ENCODE measurements at regions not wholly inside any gene's neighbourhood (a gene's known extent, or its start where the extent isn't known, plus 50 kb on each side); places are given as distances from the start of the nearest gene placed in this dataset.

- Histone ChIP-seq H3K9me3 (no peaks in the 10 kb centered on the region), H3K36me3 (no peaks in the 10 kb centered on the region), H3K4me3 (no peak overlapping the region), H3K27ac (no peak overlapping the region), H3K27me3 (replicated peaks; ENCODE audit: insufficient read depth) (no peaks in the 10 kb centered on the region), H3K4me1 (ENCODE audit: control insufficient read depth in 1 of 2, low read depth in 2 of 2) (peaks cover 0 to 7% of the 10 kb centered on the region in 2 donors)
- DNase-seq (ENCODE audit: low spot score) (no peak), ATAC-seq (ENCODE audit: insufficient number of reproducible peaks, low FRiP score, low read depth) (no peak)
- no peak for TF ChIP-seq CTCF (IDR thresholded peaks at IDR 0.05)
Measured at GRCh38 chr16:64541621-64542020, 580.2 kb downstream of the CDH11 start.

GRCh38 chr16:64540434-64540833, 581.4 kb downstream of the CDH11 start:
- Histone ChIP-seq H3K9me3 (no peaks in the 10 kb centered on the region), H3K4me1 (ENCODE audit: control insufficient read depth in 1 of 2, low read depth in 2 of 2) (peaks cover 0 to 7% of the 10 kb centered on the region in 2 donors), H3K27ac (no peak overlapping the region), H3K27me3 (replicated peaks; ENCODE audit: insufficient read depth) (no peaks in the 10 kb centered on the region), H3K4me3 (no peak overlapping the region), H3K36me3 (no peaks in the 10 kb centered on the region)
- TF ChIP-seq CTCF (IDR thresholded peaks at IDR 0.05), result no peak
- DNase-seq (ENCODE audit: low spot score) (no peak), ATAC-seq (ENCODE audit: insufficient number of reproducible peaks, low FRiP score, low read depth) (no peak)

- Histone ChIP-seq H3K4me3 (no peak overlapping the region), H3K4me1 (ENCODE audit: control insufficient read depth in 1 of 2, low read depth in 2 of 2) (peaks cover 0 to 7% of the 10 kb centered on the region in 2 donors), H3K9me3 (no peaks in the 10 kb centered on the region), H3K27me3 (replicated peaks; ENCODE audit: insufficient read depth) (no peaks in the 10 kb centered on the region), H3K36me3 (no peaks in the 10 kb centered on the region), H3K27ac (no peak overlapping the region)
- ATAC-seq (ENCODE audit: insufficient number of reproducible peaks, low FRiP score, low read depth), result no peak
- DNase-seq (ENCODE audit: low spot score), result no peak
- TF ChIP-seq CTCF (IDR thresholded peaks at IDR 0.05), result no peak
Measured at GRCh38 chr16:64539811-64540371, 582.0 kb downstream of the CDH11 start.

- H3K9me3 ChIP-seq, result no peaks in the 10 kb centered on the region
- TF ChIP-seq CTCF (IDR thresholded peaks at IDR 0.05), result no peak
- no peak for DNase-seq (ENCODE audit: low spot score)
Measured at GRCh38 chr16:64534180-64534780, 587.6 kb downstream of the CDH11 start.

GRCh38 chr16:64532691-64533090, 589.2 kb downstream of the CDH11 start:
- no peak for ATAC-seq (ENCODE audit: insufficient number of reproducible peaks, low FRiP score, low read depth)
- H3K27ac ChIP-seq, result no peak overlapping the region
- H3K4me1 ChIP-seq (ENCODE audit: control insufficient read depth in 1 of 2, low read depth in 2 of 2), result peaks cover 0 to 4% of the 10 kb centered on the region in 2 donors
- no peak for DNase-seq (ENCODE audit: low spot score)
- no peaks in the 10 kb centered on the region for H3K36me3 ChIP-seq
- H3K4me3 ChIP-seq, result no peak overlapping the region
- H3K9me3 ChIP-seq, result no peaks in the 10 kb centered on the region
- H3K27me3 ChIP-seq (replicated peaks; ENCODE audit: insufficient read depth), result no peaks in the 10 kb centered on the region
- no peak for TF ChIP-seq CTCF (IDR thresholded peaks at IDR 0.05)

More at GRCh38 chr16:64534180-64534780, 587.6 kb downstream of the CDH11 start:
- Histone ChIP-seq H3K4me3 (no peak overlapping the region), H3K27ac (no peak overlapping the region), H3K4me1 (ENCODE audit: control insufficient read depth in 1 of 2, low read depth in 2 of 2) (peaks cover 0 to 4% of the 10 kb centered on the region in 2 donors), H3K27me3 (replicated peaks; ENCODE audit: insufficient read depth) (no peaks in the 10 kb centered on the region), H3K36me3 (no peaks in the 10 kb centered on the region)
- no peak for ATAC-seq (ENCODE audit: insufficient number of reproducible peaks, low FRiP score, low read depth)
